ENCODE measurements at regions not wholly inside any gene's neighbourhood (a gene's known extent, or its start where the extent isn't known, plus 50 kb on each side); places are given as distances from the start of the nearest gene placed in this dataset.

- DNase-seq (ENCODE audit: low read depth in 2 of 2), result no peak
These were observed 454.9 kb upstream of the JAG1 start for GRCh38 chr20:11128721-11129120.

- DNase-seq (ENCODE audit: low read depth in 2 of 2), result no peak
These were observed 456.9 kb upstream of the JAG1 start for GRCh38 chr20:11130554-11131166.

- DNase-seq (ENCODE audit: low read depth in 2 of 2), result no peak
These were observed 459.1 kb upstream of the JAG1 start for GRCh38 chr20:11132819-11133415.

GRCh38 chr20:11136691-11137090 is 462.9 kb upstream of the JAG1 start:
- no peak for DNase-seq (ENCODE audit: low read depth in 2 of 2)

GRCh38 chr20:11137688-11138087 is 463.9 kb upstream of the JAG1 start:
- DNase-seq (ENCODE audit: low read depth in 2 of 2), result no peak

GRCh38 chr20:11140359-11140758 is 466.6 kb upstream of the JAG1 start:
- no peak for DNase-seq (ENCODE audit: low read depth in 2 of 2)

GRCh38 chr20:11143481-11143880 is 469.7 kb upstream of the JAG1 start:
- no peak for DNase-seq (ENCODE audit: low read depth in 2 of 2)

GRCh38 chr20:11144114-11144950 is 470.5 kb upstream of the JAG1 start:
- no peak for DNase-seq (ENCODE audit: low read depth in 2 of 2)

- DNase-seq (ENCODE audit: low read depth in 2 of 2), result no peak
These were observed 471.8 kb upstream of the JAG1 start for GRCh38 chr20:11145616-11146015.

GRCh38 chr20:11153819-11154218 is 480.0 kb upstream of the JAG1 start:
- no peak for DNase-seq (ENCODE audit: low read depth in 2 of 2)

GRCh38 chr20:11155156-11155756 is 481.5 kb upstream of the JAG1 start:
- no peak for DNase-seq (ENCODE audit: low read depth in 2 of 2)

- no peak for DNase-seq (ENCODE audit: low read depth in 2 of 2)
These were observed 483.1 kb upstream of the JAG1 start for GRCh38 chr20:11156922-11157321.

- no peak for DNase-seq (ENCODE audit: low read depth in 2 of 2)
These were observed 484.3 kb upstream of the JAG1 start for GRCh38 chr20:11158146-11158545.

- no peak for DNase-seq (ENCODE audit: low read depth in 2 of 2)
These were observed 484.8 kb upstream of the JAG1 start for GRCh38 chr20:11158589-11158988.

- DNase-seq (ENCODE audit: low read depth in 2 of 2), result no peak
These were observed 485.9 kb upstream of the JAG1 start for GRCh38 chr20:11159728-11160127.

- no peak for DNase-seq (ENCODE audit: low read depth in 2 of 2)
These were observed 488.4 kb upstream of the JAG1 start for GRCh38 chr20:11162026-11162775.

- no peak for DNase-seq (ENCODE audit: low read depth in 2 of 2)
These were observed 492.0 kb upstream of the JAG1 start for GRCh38 chr20:11165789-11166188.

GRCh38 chr20:11166712-11167111 is 492.9 kb upstream of the JAG1 start:
- DNase-seq (ENCODE audit: low read depth in 2 of 2), result no peak

GRCh38 chr20:11168026-11168425 is 494.2 kb upstream of the JAG1 start:
- DNase-seq (ENCODE audit: low read depth in 2 of 2), result no peak

GRCh38 chr20:11170025-11170424 is 496.2 kb upstream of the JAG1 start:
- DNase-seq (ENCODE audit: low read depth in 2 of 2), result no peak

- no peak for DNase-seq (ENCODE audit: low read depth in 2 of 2)
These were observed 496.8 kb upstream of the JAG1 start for GRCh38 chr20:11170565-11170964.

- DNase-seq (ENCODE audit: low read depth in 2 of 2), result no peak
These were observed 499.1 kb upstream of the JAG1 start for GRCh38 chr20:11172881-11173280.
